ENCODE measurements at regions not wholly inside any gene's neighbourhood (a gene's known extent, or its start where the extent isn't known, plus 50 kb on each side); places are given as distances from the start of the nearest gene placed in this dataset.

- TF ChIP-seq CTCF (IDR thresholded peaks at IDR 0.05) = no peak
- no peak for TF ChIP-seq ZFX (IDR thresholded peaks at IDR 0.05; ENCODE audit: borderline replicate concordance)
Measured at GRCh38 chr14:45968037-45968436, 683.5 kb downstream of the RPL10L start.

Data from 22Rv1 (cell line).